ENCODE measurements at regions not wholly inside any gene's neighbourhood (a gene's known extent, or its start where the extent isn't known, plus 50 kb on each side); places are given as distances from the start of the nearest gene placed in this dataset.

DNA sequence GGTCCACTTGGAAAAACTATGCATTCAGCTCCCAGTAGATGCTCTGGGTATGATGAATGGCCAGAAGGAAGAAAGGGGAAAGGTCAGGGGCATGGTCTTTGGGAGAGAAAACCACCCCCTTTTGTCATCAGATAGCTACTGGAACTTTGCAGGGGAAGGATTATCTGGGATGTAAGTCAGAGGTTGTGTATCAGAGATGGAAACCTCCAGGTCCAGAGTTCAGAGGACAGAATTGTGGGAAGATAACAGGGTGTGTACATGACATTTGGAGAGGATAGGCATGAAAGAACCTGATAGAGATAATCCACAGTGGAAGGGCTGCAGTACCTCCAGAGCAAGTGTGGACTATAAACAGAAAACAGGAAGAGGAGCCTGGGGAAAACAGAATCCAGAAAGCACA is 262.7 kb downstream of the SPRY1 start:
- Mint-ChIP-seq H3K27me3 (ENCODE audit: low read depth) (no peaks in the 10 kb centered on the region), H3K27ac (ENCODE audit: unreplicated experiment) (no peak overlapping the region), H3K36me3 (ENCODE audit: low read depth) (peaks cover 24% of the 10 kb centered on the region), H3K9me3 (peaks cover 19% of the 10 kb centered on the region), H3K4me3 (no peak overlapping the region), H3K4me1 (peaks cover 19% of the 10 kb centered on the region)
- TF ChIP-seq, protein P1, sequence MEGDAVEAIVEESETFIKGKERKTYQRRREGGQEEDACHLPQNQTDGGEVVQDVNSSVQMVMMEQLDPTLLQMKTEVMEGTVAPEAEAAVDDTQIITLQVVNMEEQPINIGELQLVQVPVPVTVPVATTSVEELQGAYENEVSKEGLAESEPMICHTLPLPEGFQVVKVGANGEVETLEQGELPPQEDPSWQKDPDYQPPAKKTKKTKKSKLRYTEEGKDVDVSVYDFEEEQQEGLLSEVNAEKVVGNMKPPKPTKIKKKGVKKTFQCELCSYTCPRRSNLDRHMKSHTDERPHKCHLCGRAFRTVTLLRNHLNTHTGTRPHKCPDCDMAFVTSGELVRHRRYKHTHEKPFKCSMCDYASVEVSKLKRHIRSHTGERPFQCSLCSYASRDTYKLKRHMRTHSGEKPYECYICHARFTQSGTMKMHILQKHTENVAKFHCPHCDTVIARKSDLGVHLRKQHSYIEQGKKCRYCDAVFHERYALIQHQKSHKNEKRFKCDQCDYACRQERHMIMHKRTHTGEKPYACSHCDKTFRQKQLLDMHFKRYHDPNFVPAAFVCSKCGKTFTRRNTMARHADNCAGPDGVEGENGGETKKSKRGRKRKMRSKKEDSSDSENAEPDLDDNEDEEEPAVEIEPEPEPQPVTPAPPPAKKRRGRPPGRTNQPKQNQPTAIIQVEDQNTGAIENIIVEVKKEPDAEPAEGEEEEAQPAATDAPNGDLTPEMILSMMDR (conservative IDR thresholded peaks at IDR 0.05), result no peak
- no peak for DNase-seq (ENCODE audit: low read depth, low spot score)

DNA sequence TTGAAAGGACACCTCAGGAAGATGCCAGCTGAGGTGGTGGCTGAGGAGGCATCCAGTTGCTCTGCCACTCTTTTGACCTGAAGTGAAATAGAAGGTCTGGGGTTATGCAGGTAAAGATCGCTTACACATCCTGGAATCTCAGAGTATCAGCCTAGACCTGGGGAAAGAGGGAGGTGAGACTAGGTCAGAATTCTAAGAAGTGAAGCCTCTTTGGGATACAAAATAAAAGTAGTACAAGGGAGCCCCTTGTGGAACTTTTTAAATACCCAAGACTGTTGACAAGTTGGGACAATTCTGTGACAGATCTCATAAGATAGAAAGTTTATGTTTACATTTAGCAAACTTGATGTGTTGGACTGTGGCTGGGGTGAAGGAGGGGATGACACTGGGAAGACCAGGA is 263.1 kb downstream of the SPRY1 start:
- Mint-ChIP-seq H3K36me3 (ENCODE audit: low read depth) (peaks cover 21% of the 10 kb centered on the region), H3K4me3 (no peak overlapping the region), H3K27ac (ENCODE audit: unreplicated experiment) (no peak overlapping the region), H3K9me3 (peaks cover 19% of the 10 kb centered on the region), H3K4me1 (peaks cover 19% of the 10 kb centered on the region), H3K27me3 (ENCODE audit: low read depth) (no peaks in the 10 kb centered on the region)
- no peak for DNase-seq (ENCODE audit: low read depth, low spot score)
- TF ChIP-seq, protein P1 (conservative IDR thresholded peaks at IDR 0.05), result peak; percentile 51

DNA sequence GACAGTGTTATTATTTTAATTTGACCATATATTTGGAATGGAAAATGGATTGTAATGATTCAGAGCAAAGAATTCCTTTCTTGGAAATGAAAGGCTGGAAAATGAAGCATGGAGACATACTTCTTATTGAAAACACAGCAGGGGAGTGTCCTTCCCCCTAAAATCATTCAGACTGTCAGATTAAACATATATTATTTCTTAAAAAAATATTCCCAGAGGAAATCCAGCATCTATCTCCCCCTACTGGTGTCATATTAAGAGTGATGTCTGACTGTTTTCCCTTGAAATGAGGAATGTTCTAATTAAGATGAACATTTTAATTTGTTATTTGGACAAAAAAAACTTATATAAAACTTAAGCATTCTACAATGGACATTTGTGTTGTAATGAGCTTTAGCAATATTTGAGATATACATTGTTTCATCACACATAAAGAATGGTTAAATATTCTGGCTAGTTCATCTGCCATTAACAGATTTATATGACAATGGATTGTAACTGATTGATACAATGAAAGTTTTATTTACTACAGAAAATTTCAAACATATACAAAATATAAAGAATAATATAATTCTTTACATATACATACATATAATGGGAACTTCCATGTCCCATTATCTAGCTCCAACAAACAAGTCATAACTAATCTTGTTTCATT is 264.6 kb downstream of the SPRY1 start:
- Mint-ChIP-seq H3K27ac (ENCODE audit: unreplicated experiment) (no peak overlapping the region), H3K4me1 (peaks cover 19% of the 10 kb centered on the region), H3K27me3 (ENCODE audit: low read depth) (no peaks in the 10 kb centered on the region), H3K36me3 (ENCODE audit: low read depth) (peaks cover 21% of the 10 kb centered on the region), H3K4me3 (no peak overlapping the region), H3K9me3 (peaks cover 22% of the 10 kb centered on the region)
- TF ChIP-seq, protein P1 (conservative IDR thresholded peaks at IDR 0.05), result peak; percentile 70
- DNase-seq (ENCODE audit: low read depth, low spot score), result no peak

DNA sequence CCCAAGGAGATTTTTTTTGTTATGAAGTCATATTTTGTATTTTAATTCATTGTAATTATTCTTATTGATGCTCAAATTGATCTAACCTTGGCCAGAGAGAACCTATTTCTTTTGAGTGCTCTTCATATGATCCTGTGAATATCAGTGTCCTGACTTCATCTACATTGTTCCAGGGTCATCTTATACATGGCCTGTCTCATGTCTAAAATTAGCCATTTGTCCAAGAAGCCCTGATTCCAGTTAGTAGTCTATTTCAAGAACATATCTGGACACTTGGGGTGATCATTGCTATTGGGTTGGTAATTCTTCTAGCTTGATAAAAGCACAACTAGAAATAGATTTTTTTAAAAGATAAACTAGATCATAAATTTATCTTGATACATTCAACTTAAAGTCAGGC is 266.2 kb downstream of the SPRY1 start:
- peaks cover 12% of the 10 kb centered on the region for H3K36me3 Mint-ChIP-seq (ENCODE audit: low read depth)
- DNase-seq (ENCODE audit: low read depth, low spot score), result no peak

DNA sequence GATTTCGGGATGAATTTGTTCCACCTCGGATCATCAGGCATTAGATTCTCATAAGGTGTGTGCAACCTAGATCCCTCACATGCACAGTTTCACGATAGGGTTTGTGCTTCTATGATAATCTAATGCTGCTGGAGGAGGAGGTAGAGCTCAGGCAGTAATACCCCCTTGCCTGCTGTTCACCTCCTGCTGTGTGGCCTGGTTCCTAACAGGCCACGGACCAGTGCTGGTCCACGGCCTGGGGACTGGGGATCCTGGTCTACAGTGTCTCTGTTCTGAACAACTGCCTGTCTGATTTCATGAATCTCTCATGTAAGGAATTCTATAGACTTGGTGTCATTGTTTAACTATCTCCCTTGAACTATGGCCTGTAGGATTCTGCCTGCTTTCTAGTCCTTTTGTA is 269.9 kb downstream of the SPRY1 start:
- no peaks in the 10 kb centered on the region for H3K27me3 Mint-ChIP-seq (ENCODE audit: low read depth)
- TF ChIP-seq, protein P1 (conservative IDR thresholded peaks at IDR 0.05), result no peak
- H3K27ac Mint-ChIP-seq (ENCODE audit: unreplicated experiment), result no peak overlapping the region
- DNase-seq (ENCODE audit: low read depth, low spot score), result no peak
- H3K4me1 Mint-ChIP-seq, result no peaks in the 10 kb centered on the region
- H3K4me3 Mint-ChIP-seq, result no peak overlapping the region
- peaks cover 10% of the 10 kb centered on the region for H3K36me3 Mint-ChIP-seq (ENCODE audit: low read depth)
- peaks cover 9% of the 10 kb centered on the region for H3K9me3 Mint-ChIP-seq

More for the DNA sequence above, 266.2 kb downstream of the SPRY1 start:
- TF ChIP-seq, protein P1 (conservative IDR thresholded peaks at IDR 0.05), result no peak
- H3K4me1 Mint-ChIP-seq, result peaks cover 19% of the 10 kb centered on the region
- H3K27me3 Mint-ChIP-seq (ENCODE audit: low read depth), result no peaks in the 10 kb centered on the region
- no peak overlapping the region for H3K27ac Mint-ChIP-seq (ENCODE audit: unreplicated experiment)
- no peak overlapping the region for H3K4me3 Mint-ChIP-seq
- peaks cover 15% of the 10 kb centered on the region for H3K9me3 Mint-ChIP-seq
